ENCODE measurements at regions not wholly inside any gene's neighbourhood (a gene's known extent, or its start where the extent isn't known, plus 50 kb on each side); places are given as distances from the start of the nearest gene placed in this dataset.

GRCh38 chr21:23245255-23245654, 2247.0 kb downstream of the NCAM2 start:
- DNase-seq: no peak

- DNase-seq: no peak
These were observed 2225.7 kb downstream of the NCAM2 start for GRCh38 chr21:23223882-23224281.

GRCh38 chr21:23218667-23219066, 2220.5 kb downstream of the NCAM2 start:
- no peak for DNase-seq

GRCh38 chr21:23217597-23217996, 2219.4 kb downstream of the NCAM2 start:
- no peak for DNase-seq

- DNase-seq: no peak
These were observed 2217.1 kb downstream of the NCAM2 start for GRCh38 chr21:23215261-23215660.
